AG04449 (cell line): ENCODE measurements at regions not wholly inside any gene's neighbourhood (a gene's known extent, or its start where the extent isn't known, plus 50 kb on each side); places are given as distances from the start of the nearest gene placed in this dataset.

Source experiments
- CTCF ChIA-PET: fragments of 350-600 bp; formaldehyde crosslinking; extraction: SDS; loops from one replicate; lab custom pipeline; 2021; ENCODE audit warnings: antibody characterized with exemption; lab: Yijun Ruan, JAX
- POLR2A ChIA-PET: fragments of 400-600, 350-600 bp; formaldehyde crosslinking; extraction: SDS; loops from one replicate; lab custom pipeline; 2020; ENCODE audit warnings: antibody characterized with exemption, inconsistent platforms; lab: Yijun Ruan, JAX
- DNase-seq: peaks from one replicate; pipeline ENCODE4 v3.0.0-alpha.2; 2010; ENCODE audit warnings: low read depth, low spot score
- H3K4me3 ChIP-seq: 2 replicates; pipeline ENCODE4 v1.5.1; 2011; ENCODE audit warnings: low read depth, mild to moderate bottlenecking, control low read depth, low read length
- CTCF ChIP-seq: IDR thresholded peaks from one replicate; pipeline ENCODE4 v1.5.1; 2011; ENCODE audit warnings: mild to moderate bottlenecking, moderate library complexity, low read length, control low read depth, inconsistent platforms; ENCODE audit not compliant: insufficient read depth; ENCODE audit errors: missing control alignments

GRCh38 chr13:33891196-33891742 lies 73.3 kb downstream of the RFC3 start:
- no peak for TF ChIP-seq CTCF
- no peak for DNase-seq
- CTCF ChIA-PET = no interaction called here
- H3K4me3 ChIP-seq = no peak overlapping the region
- POLR2A ChIA-PET = no interaction called here

GRCh38 chr13:33893559-33893958 lies 75.6 kb downstream of the RFC3 start:
- DNase-seq = no peak
- TF ChIP-seq CTCF = no peak
- POLR2A ChIA-PET = no interaction called here
- CTCF ChIA-PET = no interaction called here
- no peak overlapping the region for H3K4me3 ChIP-seq

GRCh38 chr13:33904431-33904830 lies 86.5 kb downstream of the RFC3 start:
- no peak for DNase-seq
- no peak for TF ChIP-seq CTCF
- POLR2A ChIA-PET = no interaction called here
- H3K4me3 ChIP-seq = no peak overlapping the region
- CTCF ChIA-PET = no interaction called here

GRCh38 chr13:33908116-33908515 lies 90.2 kb downstream of the RFC3 start:
- DNase-seq = no peak
- POLR2A ChIA-PET = no interaction called here

GRCh38 chr13:33910255-33910654 lies 92.3 kb downstream of the RFC3 start:
- POLR2A ChIA-PET = no interaction called here
- no peak for TF ChIP-seq CTCF
- no peak for DNase-seq
- no peak overlapping the region for H3K4me3 ChIP-seq
- CTCF ChIA-PET = no interaction called here

More at GRCh38 chr13:33908116-33908515, 90.2 kb downstream of the RFC3 start:
- no peak overlapping the region for H3K4me3 ChIP-seq
- TF ChIP-seq CTCF = no peak
- CTCF ChIA-PET = no interaction called here

GRCh38 chr13:33911521-33911920 lies 93.6 kb downstream of the RFC3 start:
- no peak for TF ChIP-seq CTCF
- no peak overlapping the region for H3K4me3 ChIP-seq
- CTCF ChIA-PET = interaction anchor here (1.2 kb wide), 1 partner anchor 1247 kb away, joined by 3 read pairs; no protein-coding TSS in a partner anchor
- POLR2A ChIA-PET = no interaction called here
- DNase-seq = no peak
